MM.1S (cell line): ENCODE measurements at regions not wholly inside any gene's neighbourhood (a gene's known extent, or its start where the extent isn't known, plus 50 kb on each side); places are given as distances from the start of the nearest gene placed in this dataset.

Experiments
- CTCF ChIP-seq: fragments of 300-600 bp; sonication (generic); IDR thresholded peaks from 2 replicates; pipeline ENCODE4 v1.5.1; 2016; ENCODE audit warnings: antibody characterized with exemption, low read length, mixed read lengths
- EZH2phosphoT487 ChIP-seq: fragments of 300-600 bp; sonication (generic); IDR thresholded peaks from 2 replicates; pipeline ENCODE4 v1.6.1; 2018; ENCODE audit warnings: antibody characterized with exemption, low read length

GRCh38 chr2:150247481-150247880 lies 240.0 kb downstream of the RND3 start:
- no peak for TF ChIP-seq CTCF
- TF ChIP-seq EZH2phosphoT487: no peak
